Kidney glomerular epithelial cell (primary cell): ENCODE measurements at regions not wholly inside any gene's neighbourhood (a gene's known extent, or its start where the extent isn't known, plus 50 kb on each side); places are given as distances from the start of the nearest gene placed in this dataset.

Experiments
- DNase-seq: peaks from one replicate; lab custom pipeline; 2025; lab: John Stamatoyannopoulos, UW

GRCh38 chr16:86387468-86388440 lies 122.6 kb upstream of the FOXF1 start:
- DNase-seq, result no peak

GRCh38 chr16:86388976-86389375 lies 121.4 kb upstream of the FOXF1 start:
- no peak for DNase-seq

- no peak for DNase-seq
Observed at GRCh38 chr16:86389566-86390328, 120.6 kb upstream of the FOXF1 start.

- no peak for DNase-seq
Observed at GRCh38 chr16:86390335-86390734, 120.0 kb upstream of the FOXF1 start.

- DNase-seq, result no peak
Observed at GRCh38 chr16:86391486-86391885, 118.8 kb upstream of the FOXF1 start.

- DNase-seq, result no peak
Observed at GRCh38 chr16:86391984-86392383, 118.3 kb upstream of the FOXF1 start.

- DNase-seq, result no peak
Observed at GRCh38 chr16:86392436-86393152, 117.7 kb upstream of the FOXF1 start.

- no peak for DNase-seq
Observed at GRCh38 chr16:86393907-86394626, 116.3 kb upstream of the FOXF1 start.

- no peak for DNase-seq
Observed at GRCh38 chr16:86395477-86395876, 114.8 kb upstream of the FOXF1 start.

GRCh38 chr16:86396422-86396821 lies 113.9 kb upstream of the FOXF1 start:
- no peak for DNase-seq

GRCh38 chr16:86396901-86397311 lies 113.4 kb upstream of the FOXF1 start:
- peak; percentile 20 for DNase-seq

- no peak for DNase-seq
Observed at GRCh38 chr16:86398201-86398600, 112.1 kb upstream of the FOXF1 start.

- DNase-seq, result no peak
Observed at GRCh38 chr16:86398622-86399021, 111.7 kb upstream of the FOXF1 start.

- DNase-seq, result no peak
Observed at GRCh38 chr16:86401126-86401525, 109.2 kb upstream of the FOXF1 start.

- no peak for DNase-seq
Observed at GRCh38 chr16:86403085-86403484, 107.2 kb upstream of the FOXF1 start.

- DNase-seq, result no peak
Observed at GRCh38 chr16:86403541-86404163, 106.7 kb upstream of the FOXF1 start.

GRCh38 chr16:86404678-86405077 lies 105.6 kb upstream of the FOXF1 start:
- no peak for DNase-seq

- DNase-seq, result no peak
Observed at GRCh38 chr16:86405319-86405718, 105.0 kb upstream of the FOXF1 start.

- no peak for DNase-seq
Observed at GRCh38 chr16:86406056-86406455, 104.3 kb upstream of the FOXF1 start.

- DNase-seq, result no peak
Observed at GRCh38 chr16:86408685-86409084, 101.6 kb upstream of the FOXF1 start.

- DNase-seq, result no peak
Observed at GRCh38 chr16:86410081-86410480, 100.2 kb upstream of the FOXF1 start.
